GM18867 (cell line): ENCODE measurements at regions not wholly inside any gene's neighbourhood (a gene's known extent, or its start where the extent isn't known, plus 50 kb on each side); places are given as distances from the start of the nearest gene placed in this dataset.

Experiments
- ATAC-seq: cut with Tn5 transposase; IDR thresholded peaks from one replicate; pipeline ENCODE4 v1.9.1; 2021; ENCODE audit warnings: mild to moderate bottlenecking, moderate library complexity; ENCODE audit not compliant: unreplicated experiment

DNA sequence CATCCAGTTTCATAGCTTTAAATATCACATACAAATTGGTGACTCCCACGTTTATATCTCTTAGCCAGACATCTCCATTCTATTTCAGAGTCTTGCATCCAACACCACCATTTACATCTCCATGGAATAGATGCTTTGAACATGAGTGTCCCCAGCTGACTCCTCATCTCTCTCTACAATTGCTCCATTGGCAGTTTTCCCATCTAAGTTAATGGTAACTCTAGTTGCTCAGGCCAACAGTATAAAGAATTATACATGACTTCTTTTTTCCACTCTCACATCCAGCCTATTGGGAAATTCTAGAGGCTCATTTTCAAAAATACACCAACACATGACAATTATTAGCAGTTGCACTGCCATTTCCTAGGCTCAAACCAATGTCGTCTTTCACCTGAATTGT is 388.2 kb downstream of the STIM2 start:
- ATAC-seq, result no peak

DNA sequence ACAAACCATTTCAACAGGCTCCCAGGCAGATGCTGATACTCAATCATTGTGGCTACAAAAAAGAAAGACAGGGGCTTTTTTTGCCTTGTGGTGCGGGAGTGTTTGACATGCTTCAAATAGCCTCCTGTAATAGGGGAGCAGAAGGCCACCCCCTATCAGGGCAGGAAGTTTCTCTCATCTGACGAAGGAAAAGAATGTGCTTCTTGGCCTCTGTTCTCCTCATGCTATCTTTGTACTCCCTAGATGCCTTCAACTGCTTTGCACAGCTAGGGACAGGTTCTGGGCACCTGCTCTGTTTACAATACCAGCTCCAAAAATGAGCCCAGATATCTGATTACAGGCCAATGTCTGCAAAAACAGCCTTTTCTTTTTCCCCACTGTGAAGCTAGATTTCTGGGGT is 391.1 kb downstream of the STIM2 start:
- ATAC-seq, result no peak

DNA sequence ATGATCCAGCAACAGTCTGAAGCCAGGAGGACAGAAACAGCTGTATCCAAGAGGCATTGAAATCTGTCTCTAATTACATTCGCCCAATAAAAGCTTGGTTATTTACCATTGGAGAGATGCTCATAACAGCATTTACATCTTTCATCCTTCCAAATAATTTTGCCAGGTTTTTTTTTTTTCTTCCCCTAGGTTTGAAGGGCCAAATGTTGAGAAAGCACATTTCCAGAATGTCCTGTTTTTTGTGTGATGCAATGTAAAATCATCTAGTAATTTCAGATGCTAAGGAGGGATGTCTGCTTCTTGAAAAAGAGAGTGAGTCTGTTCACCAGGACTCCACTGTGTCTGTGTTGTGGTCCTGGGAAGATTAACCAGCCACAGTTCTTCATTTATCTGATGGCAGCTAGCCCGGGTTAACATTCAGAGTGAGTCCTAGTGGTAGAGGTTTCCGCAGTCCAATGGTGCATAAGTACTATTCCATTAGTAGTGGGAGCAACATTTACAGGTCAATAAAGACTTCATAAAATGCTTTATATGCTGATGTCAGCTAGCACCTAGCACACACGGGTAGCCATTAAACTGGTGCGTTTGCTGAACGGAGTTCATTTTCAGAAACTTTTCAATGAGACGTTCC is 406.8 kb downstream of the STIM2 start:
- no peak for ATAC-seq

DNA sequence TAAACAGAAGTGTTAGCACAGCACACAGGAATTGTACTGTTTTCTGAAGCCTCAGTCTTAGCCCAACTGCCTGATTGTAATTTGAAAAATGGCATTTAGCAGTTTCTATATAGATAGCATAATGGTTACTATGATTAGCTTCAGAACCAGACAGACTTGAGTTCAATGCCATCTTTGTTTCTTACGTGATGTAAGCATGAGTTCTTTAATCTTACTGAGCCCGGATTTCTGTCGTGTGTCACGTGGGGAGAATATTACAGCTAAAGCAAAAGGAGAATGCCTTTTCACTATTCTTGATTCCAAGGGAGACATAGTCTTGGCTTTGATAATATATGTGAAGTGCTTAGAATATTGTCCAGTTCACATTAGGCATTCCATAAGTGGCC is 407.3 kb downstream of the STIM2 start:
- no peak for ATAC-seq

DNA sequence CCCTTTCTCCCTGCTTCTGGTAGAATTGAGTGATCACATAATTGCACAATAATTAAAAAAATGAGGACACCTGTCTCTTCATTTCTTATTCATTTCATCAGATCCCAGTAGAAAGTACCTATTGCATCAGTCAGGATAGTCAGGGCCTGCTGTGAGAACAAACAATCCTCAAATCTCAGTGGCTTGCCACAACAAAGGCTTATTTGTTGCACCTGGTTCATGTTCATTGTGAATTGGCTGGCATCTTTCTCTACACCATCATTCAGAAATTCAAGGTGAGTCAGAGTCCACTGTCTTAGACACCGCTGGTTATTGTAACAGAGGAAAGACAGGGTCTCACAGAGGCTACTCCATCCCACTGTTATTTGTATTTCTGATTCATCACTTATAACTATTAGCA is 409.8 kb downstream of the STIM2 start:
- no peak for ATAC-seq

DNA sequence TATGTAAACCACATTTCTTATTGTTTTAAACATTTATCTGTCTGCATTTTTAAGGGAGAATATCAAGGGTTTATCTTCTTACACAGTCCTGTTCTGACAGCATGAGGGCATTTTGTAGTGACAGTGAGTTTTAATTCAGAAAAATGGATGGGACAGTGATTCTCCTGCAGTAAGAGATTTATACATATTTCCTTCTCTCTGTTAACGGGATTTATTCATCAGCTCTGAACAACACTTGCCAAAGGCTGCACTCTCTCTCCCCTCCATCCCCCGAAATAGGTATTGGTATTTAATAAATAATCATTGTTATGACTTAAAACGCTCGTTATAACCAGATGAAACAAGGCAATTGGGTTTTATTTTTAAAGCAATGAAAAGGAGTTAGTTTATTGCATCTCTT is 410.9 kb downstream of the STIM2 start:
- no peak for ATAC-seq

DNA sequence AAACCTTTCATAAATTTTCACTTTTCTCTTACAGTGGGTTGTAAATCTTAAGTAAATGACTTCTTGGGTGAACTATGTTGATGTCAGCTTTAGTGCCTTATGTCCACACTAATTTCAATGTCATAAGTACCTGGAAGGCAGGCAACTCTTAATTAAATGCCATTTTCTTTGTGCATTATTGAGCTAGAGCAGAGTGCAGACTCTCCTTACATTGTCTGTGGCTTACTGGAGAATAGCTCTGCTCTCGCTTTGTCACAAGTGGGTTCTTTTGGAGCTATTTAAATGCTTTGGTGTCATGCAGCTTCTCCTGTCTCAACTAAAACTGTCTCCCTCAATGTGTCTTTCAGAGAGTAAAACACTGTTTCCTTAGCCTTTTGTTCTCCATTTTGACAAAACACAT is 411.6 kb downstream of the STIM2 start:
- ATAC-seq, result no peak

DNA sequence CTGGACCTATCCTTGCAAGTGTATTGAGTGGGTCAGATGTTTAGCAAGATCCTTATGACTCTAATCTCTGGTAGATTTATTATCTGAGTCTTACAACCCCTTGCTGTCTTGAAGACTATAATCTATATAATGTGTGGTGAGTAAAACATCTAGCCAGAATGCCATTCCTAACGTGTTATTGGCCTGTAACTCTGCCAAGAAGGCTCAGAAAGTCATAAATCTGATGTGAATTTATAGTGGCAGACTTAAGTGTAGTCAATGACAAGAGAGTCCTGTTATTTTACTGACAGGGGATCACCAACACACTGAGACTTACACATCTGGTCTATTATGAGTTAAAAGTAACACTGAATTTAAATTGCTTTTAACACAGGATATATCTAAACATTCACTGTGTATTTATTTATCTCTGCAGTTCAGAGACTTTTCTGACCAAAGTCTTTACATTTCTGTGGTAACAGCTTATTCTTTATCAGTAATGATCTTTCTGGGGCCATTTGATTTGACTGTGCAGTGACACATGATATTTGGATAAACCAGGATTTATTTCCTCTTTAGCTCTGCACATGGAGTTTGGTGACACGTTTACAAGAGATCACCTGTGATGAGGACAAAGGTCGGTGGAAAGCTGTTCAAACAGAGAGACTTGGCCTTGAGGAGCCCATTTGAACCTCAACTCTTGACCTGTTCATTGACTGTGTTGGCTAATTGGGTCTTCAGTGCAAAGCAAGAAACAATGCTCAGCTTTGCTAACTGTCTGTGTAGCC is 415.8 kb downstream of the STIM2 start:
- ATAC-seq, result no peak

DNA sequence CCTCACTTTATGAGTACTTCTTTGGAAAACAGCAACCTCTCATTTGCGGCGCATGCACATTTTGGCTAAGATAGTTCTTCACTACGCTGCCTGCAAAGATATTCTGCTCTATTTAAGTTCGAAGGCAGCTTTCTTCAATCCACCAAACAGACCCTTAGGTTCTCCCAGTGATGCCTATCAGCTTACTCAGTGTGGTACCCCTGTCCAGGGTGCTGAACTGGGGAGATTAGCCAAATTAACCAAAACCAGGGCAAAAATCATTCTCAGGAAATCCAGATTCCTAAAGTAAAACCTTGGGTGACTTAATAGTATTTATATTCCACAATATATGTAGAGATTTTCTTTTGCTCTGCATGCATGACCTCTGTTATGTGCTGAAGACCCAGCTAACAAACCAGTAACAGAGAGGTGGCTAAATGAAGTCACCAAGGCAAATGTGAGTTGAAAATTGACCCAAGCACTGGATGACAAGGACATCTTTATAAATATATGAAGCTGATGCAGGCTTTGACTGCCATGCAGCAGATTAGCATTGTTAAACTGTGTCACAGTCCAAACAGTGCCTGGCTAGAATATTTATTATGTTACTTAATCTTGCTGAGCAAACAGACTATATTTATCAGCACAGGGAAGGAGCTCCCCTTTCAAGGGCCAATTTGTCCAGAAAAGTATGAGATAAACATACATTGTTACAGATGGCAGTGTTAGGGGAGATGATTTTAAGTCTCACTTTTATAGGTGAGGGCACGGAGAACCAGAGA is 418.2 kb downstream of the STIM2 start:
- no peak for ATAC-seq

DNA sequence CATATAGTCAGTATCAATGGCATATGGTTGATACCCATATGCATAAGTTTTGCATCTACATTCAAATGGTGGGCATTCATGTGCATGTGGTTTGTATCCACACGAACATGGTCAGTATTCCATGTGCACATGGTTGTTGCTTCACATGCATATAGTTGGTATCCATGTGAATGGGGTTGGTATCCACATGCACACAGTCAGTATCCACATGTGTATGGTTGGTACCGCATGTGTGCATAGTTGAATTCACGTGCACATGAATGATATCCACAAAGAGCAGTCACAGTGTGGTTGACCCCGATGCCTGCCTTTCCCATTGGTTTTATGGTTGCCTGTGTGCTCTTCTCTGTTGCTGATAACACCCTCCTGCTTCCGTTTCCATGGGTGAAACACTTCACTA is 427.9 kb downstream of the STIM2 start:
- no peak for ATAC-seq

DNA sequence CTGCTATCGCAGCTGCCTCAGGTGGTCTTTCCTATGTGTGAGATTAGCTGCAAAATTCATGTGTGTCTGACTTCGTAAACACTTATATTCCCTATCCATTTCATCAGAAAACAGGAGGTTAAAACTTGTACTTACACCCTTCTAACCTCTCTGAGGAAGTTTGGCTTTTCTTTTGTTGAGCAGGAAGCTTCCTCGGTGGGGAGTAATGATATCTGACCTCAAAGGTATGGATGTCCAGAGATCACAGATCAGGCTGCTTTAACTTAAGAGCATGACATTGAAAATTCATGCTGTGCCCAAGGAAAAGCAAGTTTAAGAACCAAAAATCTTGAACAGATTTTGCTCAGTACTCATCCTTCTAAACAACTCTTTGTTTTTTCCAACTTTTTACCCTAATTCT is 429.1 kb downstream of the STIM2 start:
- ATAC-seq, result no peak

DNA sequence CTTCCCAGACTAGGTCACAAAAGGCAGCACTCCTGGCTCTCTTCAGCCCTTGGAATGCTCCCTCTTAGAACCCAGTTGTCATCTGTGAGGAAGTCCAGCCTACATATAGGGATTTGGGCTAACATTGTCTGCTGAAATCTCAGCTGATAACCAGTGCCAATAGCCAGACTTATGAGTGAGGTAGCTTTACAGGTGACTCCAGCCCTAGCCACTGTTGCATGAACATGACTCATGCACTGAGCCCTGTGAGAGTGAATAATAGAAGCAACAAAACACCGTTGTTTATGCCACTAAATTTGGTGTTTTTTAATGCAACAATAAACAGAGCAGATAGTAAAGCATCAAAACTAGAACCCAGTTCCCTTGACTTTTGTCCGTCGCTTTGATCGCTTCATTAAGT is 433.2 kb downstream of the STIM2 start:
- ATAC-seq, result no peak

DNA sequence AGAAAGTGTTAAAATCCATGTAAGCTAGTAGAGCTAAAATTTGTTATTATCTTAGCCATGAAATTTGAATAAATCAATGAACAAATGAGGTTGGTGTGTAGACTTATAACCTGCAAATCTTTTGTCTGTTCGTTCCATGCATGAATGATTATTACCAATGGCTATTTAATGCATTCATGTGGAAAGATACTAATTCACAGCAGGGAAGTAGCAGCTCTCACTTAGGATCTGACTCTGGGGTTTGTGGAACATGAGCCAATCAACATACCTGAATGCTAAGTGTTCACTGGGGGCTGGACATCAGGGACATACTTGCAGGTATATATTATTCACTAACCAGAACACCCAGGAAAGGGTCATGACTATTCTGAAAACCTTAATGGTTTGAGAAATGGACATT is 444.1 kb downstream of the STIM2 start:
- no peak for ATAC-seq

DNA sequence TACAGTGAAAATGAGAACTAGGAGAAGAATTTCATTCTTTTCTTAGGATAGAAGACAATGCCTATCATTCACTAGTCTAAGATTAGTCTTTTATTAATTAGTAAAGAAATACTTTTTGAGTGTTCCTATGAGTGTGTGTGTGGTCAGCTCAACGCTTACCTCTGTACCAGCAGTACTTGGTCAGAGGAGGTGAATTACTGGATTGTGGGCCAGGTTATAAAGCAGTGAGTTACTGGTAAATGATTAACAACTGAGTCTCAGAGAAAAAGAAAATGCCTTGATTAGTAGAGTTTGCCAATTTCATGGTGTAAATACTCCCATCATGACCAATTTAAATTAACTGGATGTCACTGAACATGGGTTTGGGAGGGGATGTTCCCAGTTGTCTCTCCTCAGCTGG is 444.6 kb downstream of the STIM2 start:
- ATAC-seq, result no peak

DNA sequence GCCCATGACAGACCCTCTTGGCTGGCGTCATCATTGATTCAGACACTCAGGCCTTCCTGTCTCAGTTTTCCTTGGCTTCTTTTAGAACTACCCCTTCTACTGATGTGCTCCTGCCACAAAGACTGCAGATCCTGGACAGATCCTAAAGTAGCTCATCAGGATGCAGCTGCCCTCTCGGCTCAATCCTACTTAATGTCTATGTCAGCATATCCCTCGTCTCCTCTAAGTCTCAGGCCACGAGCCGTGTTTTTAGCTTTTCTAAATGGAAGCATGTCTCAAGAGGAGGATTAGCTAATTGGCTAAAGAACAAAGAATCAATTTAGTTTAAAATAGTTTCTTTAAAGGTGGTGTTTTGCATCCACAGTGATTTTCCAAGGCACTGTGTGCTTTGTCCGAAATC is 447.7 kb downstream of the STIM2 start:
- ATAC-seq, result no peak

DNA sequence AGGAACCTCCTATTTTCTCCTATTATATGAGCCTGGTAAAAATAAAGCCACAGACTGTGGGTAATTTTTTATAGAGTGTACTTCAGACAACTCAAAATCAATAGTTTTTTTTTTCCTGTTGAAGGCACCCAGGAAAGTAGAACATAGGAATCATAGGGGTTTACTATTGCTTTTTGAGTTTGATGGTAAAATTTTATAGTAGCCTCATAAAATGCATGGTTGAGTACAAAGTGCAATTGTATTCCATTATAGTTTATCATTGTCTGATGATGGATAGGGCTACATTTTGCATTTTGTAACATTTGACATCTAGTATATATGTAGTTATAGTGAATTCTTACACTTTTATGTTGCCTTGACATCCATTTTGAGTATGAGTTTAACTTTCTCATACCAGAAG is 455.0 kb downstream of the STIM2 start:
- ATAC-seq, result no peak

DNA sequence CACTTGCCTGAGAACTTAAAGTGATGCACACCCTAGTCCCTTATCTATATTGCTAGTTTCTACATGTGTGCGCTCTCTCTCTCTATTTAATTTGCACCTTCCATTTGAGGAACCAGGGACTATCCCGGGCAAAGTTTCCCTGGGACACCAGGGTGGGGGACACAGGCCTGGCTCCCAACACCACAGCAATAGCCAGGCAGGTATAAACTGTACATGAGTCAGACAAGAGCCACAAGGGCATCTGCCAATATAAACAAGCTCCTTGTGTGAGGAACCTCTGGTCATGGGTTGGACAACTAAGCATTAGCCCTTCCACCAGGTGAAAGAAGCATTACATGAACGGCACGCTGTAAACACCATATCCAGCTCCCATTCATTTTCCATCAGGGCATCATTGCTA is 455.5 kb downstream of the STIM2 start:
- ATAC-seq, result no peak

DNA sequence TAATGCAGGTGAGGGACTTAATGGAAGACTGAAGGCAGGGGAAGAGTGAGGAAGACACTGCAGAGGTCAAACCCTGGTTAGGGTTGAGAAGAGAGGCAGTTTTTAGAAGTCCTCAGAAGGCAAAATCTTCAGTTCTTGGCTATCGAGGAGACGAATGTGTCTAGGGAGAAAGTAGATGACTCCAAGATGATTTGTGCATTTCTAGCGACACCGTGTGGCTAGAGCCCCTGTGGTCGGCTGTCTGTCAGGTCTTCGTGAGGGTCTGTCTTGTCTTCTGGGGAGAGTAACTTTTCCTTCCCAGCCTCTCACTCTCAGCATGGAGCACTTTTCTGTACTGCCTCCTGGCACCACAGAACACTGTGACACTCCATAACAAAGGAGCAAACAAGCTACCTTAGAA is 458.1 kb downstream of the STIM2 start:
- peak; percentile 65 for ATAC-seq

DNA sequence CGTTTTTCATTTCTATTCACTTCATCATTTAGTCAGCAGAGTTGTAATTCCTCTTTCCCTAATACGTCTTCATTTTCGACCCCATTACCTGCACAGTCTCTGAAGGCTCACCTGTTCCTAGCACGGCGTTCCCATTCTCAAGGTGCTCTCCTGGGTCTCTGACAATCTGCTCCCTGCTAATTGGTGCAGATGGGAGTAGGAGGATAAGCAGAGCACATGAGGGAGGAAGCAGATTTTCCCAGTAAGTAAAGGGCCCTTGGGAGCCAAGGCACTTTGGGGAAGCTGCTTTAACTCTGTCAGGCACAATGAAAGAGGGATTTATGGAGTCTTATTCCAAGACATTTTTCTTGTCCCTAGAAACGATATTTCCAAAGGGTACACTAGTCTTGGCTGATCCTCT is 466.4 kb downstream of the STIM2 start:
- no peak for ATAC-seq

DNA sequence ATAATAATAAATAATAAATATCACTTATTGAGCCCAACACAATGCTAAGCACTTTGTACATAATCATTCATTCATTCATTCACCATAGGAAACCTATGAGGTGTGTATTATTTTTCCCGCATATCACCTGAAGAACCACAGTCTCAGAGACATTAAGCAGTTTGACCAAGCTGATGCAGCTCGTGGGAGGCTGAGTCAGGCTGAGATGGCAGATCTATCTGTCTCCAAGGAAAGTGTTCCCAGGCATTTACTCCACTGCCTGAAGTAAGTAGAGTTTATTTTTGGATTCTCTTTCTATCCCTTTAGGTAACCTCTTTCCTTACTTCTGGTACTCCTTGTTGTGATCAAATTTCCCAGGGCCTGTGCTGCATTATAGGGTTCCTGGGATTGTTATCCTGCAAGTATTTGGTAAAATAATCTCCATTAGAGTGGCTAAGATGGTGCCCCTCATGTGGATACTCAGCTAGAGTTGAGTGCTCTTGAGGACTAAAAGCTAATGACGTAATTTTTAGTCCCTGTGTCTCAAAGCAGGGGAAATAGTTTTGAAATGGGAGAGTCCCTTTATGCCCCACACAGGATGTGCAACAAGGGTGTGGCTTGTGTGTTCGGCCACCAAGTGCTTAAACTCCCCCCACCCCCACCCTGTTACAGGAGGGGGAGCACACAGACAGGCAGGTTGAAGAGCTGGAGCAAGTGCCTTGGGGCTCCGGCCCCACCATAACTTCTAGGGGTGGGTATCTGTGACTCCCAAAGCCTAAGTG is 467.0 kb downstream of the STIM2 start:
- no peak for ATAC-seq

DNA sequence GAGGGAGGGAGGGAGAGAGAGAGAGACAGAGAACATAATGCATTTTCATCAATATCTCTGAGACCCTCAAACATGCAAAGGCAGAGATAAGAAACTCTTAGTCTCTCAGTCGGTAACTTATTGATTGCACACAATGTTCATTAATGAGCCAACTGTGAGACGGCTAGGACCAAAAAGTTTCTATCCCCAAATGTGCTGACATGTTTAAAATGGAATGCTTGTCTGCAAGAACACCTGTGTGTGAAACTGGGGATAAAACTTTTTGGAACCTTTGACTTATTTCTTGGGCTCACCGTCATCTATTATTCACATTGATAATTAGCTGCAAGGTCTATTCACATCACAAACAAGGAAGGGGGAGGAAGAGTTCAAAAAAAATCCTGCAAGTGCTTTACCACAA is 477.9 kb downstream of the STIM2 start:
- no peak for ATAC-seq
